HCT116 (cell line): ENCODE measurements at regions not wholly inside any gene's neighbourhood (a gene's known extent, or its start where the extent isn't known, plus 50 kb on each side); places are given as distances from the start of the nearest gene placed in this dataset.

Experiments used
- EGR1 ChIP-seq: IDR thresholded peaks from 2 replicates; pipeline ENCODE4 v1.6.1; 2012; ENCODE audit warnings: low read depth
- ELF1 ChIP-seq: IDR thresholded peaks from 2 replicates; pipeline ENCODE4 v1.6.1; 2012; ENCODE audit warnings: low read depth, borderline replicate concordance
- EZH2 ChIP-seq: fragments of 200-600 bp; sonication (generic); IDR thresholded peaks from 2 replicates; pipeline ENCODE4 v1.6.1; 2017; ENCODE audit warnings: antibody characterized with exemption, mixed run types
- EZH2phosphoT487 ChIP-seq: fragments of 200-600 bp; IDR thresholded peaks from 2 replicates; pipeline ENCODE4 v1.6.1; 2018; ENCODE audit warnings: antibody characterized with exemption, borderline replicate concordance
- JUND ChIP-seq: IDR thresholded peaks from 2 replicates; pipeline ENCODE4 v1.6.1; 2012
- POLR2A ChIP-seq: IDR thresholded peaks from 2 replicates; pipeline ENCODE4 v1.7.0; 2011; ENCODE audit warnings: borderline replicate concordance; ENCODE audit not compliant: insufficient read depth, insufficient read length; ENCODE audit errors: extremely low read depth
- POLR2AphosphoS5 ChIP-seq: IDR thresholded peaks from 2 replicates; pipeline ENCODE4 v1.6.1; 2011; ENCODE audit warnings: mild to moderate bottlenecking, low read depth, low read length, moderate library complexity
- RAD21 ChIP-seq: IDR thresholded peaks from 2 replicates; pipeline ENCODE4 v1.6.1; 2012; ENCODE audit warnings: low read depth, mild to moderate bottlenecking
- TCF7L2 ChIP-seq: IDR thresholded peaks from 2 replicates; pipeline ENCODE4 v1.7.0; 2011; ENCODE audit warnings: borderline replicate concordance, inconsistent platforms; ENCODE audit not compliant: insufficient read depth, insufficient read length; ENCODE audit errors: extremely low read depth
- YY1 ChIP-seq: IDR thresholded peaks from 2 replicates; pipeline ENCODE4 v1.6.1; 2011; ENCODE audit warnings: low read length, low read depth, moderate library complexity, mild to moderate bottlenecking; ENCODE audit not compliant: insufficient replicate concordance; ENCODE audit errors: extremely low read depth
- ZBTB33 ChIP-seq: IDR thresholded peaks from 2 replicates; pipeline ENCODE4 v1.6.1; 2011; ENCODE audit warnings: mild to moderate bottlenecking, low read length, moderate library complexity; ENCODE audit not compliant: insufficient replicate concordance; ENCODE audit errors: extremely low read depth
- TF ChIP-seq, protein P1 (sequence below), 3 experiments: fragments of 200-600 bp in 1 of 3; sonication (generic) in 1 of 3; IDR thresholded peaks in 2 of 3; conservative IDR thresholded peaks in 1 of 3; 2 replicates each; pipeline ENCODE4 v1.5.1; 2012 to 2017; ENCODE audit warnings: low read depth in 2 of 3, low read length in 2 of 3, antibody characterized with exemption in 1 of 3, borderline replicate concordance in 1 of 3, control low read depth in 1 of 3, mild to moderate bottlenecking in 1 of 3, mixed read lengths in 1 of 3, mixed run types in 1 of 3, moderate library complexity in 1 of 3; ENCODE audit not compliant: insufficient read depth in 1 of 3
- TF ChIP-seq, protein P2 (sequence below): IDR thresholded peaks from 2 replicates; pipeline ENCODE4 v1.6.1; 2012

GRCh38 chr15:25090073-25090733 lies 135.4 kb downstream of the SNRPN start:
- TF ChIP-seq, protein P1, sequence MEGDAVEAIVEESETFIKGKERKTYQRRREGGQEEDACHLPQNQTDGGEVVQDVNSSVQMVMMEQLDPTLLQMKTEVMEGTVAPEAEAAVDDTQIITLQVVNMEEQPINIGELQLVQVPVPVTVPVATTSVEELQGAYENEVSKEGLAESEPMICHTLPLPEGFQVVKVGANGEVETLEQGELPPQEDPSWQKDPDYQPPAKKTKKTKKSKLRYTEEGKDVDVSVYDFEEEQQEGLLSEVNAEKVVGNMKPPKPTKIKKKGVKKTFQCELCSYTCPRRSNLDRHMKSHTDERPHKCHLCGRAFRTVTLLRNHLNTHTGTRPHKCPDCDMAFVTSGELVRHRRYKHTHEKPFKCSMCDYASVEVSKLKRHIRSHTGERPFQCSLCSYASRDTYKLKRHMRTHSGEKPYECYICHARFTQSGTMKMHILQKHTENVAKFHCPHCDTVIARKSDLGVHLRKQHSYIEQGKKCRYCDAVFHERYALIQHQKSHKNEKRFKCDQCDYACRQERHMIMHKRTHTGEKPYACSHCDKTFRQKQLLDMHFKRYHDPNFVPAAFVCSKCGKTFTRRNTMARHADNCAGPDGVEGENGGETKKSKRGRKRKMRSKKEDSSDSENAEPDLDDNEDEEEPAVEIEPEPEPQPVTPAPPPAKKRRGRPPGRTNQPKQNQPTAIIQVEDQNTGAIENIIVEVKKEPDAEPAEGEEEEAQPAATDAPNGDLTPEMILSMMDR (IDR thresholded peaks at IDR 0.05 in 2 of 3, conservative IDR thresholded peaks at IDR 0.05 in 1 of 3; ENCODE audit: borderline replicate concordance in 1 of 3, insufficient read depth in 1 of 3, low read depth in 2 of 3, low read length in 2 of 3), result no peak
- TF ChIP-seq EZH2 (no peak), ZBTB33 (no peak), EZH2phosphoT487 (no peak), POLR2A (no peak), ELF1 (no peak), JUND (no peak), TCF7L2 (no peak), YY1 (no peak), EGR1 (no peak), POLR2AphosphoS5 (no peak), RAD21 (no peak)
- TF ChIP-seq, protein P2, sequence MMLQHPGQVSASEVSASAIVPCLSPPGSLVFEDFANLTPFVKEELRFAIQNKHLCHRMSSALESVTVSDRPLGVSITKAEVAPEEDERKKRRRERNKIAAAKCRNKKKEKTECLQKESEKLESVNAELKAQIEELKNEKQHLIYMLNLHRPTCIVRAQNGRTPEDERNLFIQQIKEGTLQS, result no peak
